HG02571 (cell line): ENCODE measurements at regions not wholly inside any gene's neighbourhood (a gene's known extent, or its start where the extent isn't known, plus 50 kb on each side); places are given as distances from the start of the nearest gene placed in this dataset.

ENCODE experiments used
- ATAC-seq: cut with Tn5 transposase; IDR thresholded peaks from one replicate; pipeline ENCODE4 v1.9.1; 2021; ENCODE audit warnings: mild to moderate bottlenecking, moderate library complexity; ENCODE audit not compliant: unreplicated experiment

GRCh38 chr3:83092521-83093221, 1331.2 kb upstream of the GBE1 start:
- no peak for ATAC-seq

DNA sequence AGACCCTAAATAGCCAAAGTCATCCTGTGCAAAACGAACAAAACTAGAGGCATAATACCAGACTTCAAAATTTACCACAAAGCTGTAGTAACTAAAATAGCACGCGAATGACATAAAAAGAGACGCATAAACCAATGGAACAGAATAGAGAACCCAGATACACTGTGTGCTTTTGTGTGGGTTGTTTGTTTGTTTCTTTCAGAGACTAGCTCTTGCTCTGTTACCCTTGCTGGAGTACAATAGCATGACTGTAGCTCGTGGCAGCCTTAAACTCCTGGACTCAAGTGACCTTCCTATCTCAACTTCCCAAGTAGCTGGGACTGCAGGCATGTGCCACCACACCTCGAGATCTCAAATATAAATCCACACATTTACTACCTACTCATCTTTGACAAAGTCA, 1314.6 kb upstream of the GBE1 start:
- no peak for ATAC-seq

GRCh38 chr3:83074485-83074884, 1313.0 kb upstream of the GBE1 start:
- ATAC-seq = no peak

- ATAC-seq = no peak
These were observed 1304.5 kb upstream of the GBE1 start for GRCh38 chr3:83065851-83066460.

GRCh38 chr3:83063446-83063845, 1302.0 kb upstream of the GBE1 start:
- ATAC-seq = no peak

GRCh38 chr3:83048556-83048955, 1287.1 kb upstream of the GBE1 start:
- no peak for ATAC-seq

GRCh38 chr3:83039422-83039821, 1278.0 kb upstream of the GBE1 start:
- no peak for ATAC-seq

DNA sequence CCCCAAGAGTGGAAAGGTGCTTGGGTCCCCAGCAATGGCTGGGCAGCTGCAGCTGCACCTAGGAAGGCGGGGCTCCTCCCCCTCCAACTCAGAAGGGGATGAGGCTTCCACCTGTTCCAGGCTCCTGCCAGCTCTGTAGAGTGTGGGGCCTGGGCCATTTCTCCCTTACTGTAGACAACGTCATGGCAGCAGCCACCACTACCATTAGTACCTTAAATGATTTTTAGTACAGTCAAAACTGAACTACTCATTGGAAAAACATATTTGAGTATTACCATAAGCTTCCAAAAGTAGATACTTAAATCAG, 1274.2 kb upstream of the GBE1 start:
- no peak for ATAC-seq

GRCh38 chr3:83034806-83035703, 1273.6 kb upstream of the GBE1 start:
- ATAC-seq = no peak

- no peak for ATAC-seq
These were observed 1271.7 kb upstream of the GBE1 start for GRCh38 chr3:83033133-83033532.

GRCh38 chr3:83023086-83023485, 1261.6 kb upstream of the GBE1 start:
- ATAC-seq = no peak

DNA sequence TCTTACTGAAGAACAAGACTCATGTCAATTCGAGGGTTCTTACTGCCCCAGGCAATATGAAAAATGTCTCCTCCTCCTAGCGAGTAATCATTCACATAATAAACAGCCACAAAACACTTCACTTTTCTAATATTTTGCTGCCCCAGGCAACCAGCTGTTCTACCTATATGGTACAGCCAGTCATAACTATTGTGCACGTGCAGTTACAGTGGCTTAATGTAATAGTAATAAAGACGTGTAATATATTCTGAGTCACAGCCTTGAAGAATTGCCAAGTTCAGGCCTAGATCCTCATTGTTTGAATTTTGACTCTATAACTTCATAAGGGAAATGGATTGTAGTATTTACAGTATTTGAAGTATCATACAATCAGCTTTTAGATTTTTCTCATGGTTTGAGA, 1250.0 kb upstream of the GBE1 start:
- no peak for ATAC-seq

- ATAC-seq = no peak
These were observed 1242.5 kb upstream of the GBE1 start for GRCh38 chr3:83003917-83004316.

DNA sequence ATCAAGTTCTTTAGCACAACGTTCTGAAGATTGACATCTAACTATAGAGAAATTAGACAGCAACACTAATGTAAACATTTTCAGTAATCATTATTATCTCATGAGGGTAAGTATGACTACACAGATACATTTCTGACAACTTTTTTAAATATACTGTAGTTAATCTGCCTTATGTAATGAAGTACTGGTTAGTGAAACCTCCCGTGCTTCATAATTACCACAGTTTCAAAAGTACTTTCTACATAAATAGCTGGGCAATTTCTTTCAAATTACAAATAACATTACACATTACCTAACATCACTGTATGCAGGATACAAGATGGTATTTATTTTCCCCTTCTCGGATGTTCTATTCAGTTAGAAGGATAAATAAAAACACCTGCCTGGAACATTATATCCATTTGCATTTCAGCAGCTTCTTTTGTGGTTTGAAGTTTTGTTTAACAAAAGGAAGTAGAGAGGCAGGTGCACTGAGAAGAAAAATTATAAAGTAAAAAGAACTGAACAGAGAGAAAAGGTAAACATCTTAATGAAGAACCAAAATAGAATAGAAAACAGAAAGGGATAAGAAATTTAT, 1241.5 kb upstream of the GBE1 start:
- no peak for ATAC-seq

DNA sequence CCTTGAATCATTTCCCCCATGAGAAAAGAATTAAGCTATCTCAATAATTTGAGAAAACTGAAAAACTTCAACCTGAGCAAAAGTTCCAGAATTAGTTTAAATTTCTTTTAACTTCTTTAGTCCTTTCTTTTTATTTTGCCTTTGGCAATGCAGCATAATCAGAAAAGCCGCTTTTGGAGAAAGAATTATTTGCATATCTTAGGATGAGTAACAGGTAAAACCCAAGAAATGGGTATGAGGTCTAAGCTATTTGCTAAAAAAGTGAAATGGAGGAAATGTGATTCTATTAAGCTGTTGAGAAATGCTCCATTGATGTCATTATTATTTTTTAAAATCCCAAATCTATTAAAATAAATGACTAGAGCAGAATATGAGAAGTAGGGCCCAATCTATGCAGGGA, 1238.3 kb upstream of the GBE1 start:
- ATAC-seq = no peak

- ATAC-seq = no peak
These were observed 1216.9 kb upstream of the GBE1 start for GRCh38 chr3:82978368-82978767.

DNA sequence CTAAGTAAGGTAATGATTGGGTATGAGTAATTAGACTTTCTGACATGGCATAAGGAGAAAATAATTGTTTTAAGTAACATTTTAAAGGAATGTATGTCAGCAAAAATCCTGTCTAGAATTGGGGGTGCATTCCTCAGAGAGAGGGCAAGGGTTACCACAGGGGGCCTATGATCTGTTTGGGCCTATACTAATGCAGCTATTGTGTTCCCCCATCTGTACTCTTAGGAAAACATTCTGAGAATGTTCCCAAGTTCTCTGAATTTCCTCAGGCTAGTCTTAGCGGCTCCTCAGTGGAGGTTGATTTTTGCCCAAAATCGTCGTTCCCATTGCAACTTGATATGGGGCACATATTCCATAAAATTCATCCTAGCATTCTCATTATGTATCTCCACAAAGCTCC, 1216.4 kb upstream of the GBE1 start:
- no peak for ATAC-seq

GRCh38 chr3:82973791-82974190, 1212.3 kb upstream of the GBE1 start:
- ATAC-seq = no peak

- ATAC-seq = no peak
These were observed 1198.9 kb upstream of the GBE1 start for GRCh38 chr3:82960379-82960778.

GRCh38 chr3:82957696-82958095, 1196.3 kb upstream of the GBE1 start:
- ATAC-seq = no peak

- no peak for ATAC-seq
These were observed 1195.6 kb upstream of the GBE1 start for GRCh38 chr3:82957079-82957478.

DNA sequence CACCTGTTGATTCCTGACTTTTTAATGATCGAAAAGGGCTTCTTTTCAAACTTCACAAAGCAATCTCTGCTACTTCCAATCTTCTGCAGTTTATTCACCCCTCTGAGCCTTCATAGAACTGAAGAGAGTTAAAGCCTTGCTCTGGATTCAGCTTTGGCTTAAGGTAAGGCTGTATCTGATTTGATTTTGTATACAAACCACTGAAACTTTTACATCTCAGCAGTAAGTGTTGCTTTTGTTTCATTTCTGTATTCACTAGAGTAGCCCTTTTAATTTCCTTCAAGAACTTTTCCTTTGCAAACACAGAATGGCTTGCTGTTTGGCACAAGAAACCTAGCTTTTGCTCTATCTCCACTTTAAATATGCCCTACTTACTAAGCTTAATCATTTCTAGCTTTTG, 1193.0 kb upstream of the GBE1 start:
- ATAC-seq = no peak
